ENCODE measurements at regions not wholly inside any gene's neighbourhood (a gene's known extent, or its start where the extent isn't known, plus 50 kb on each side); places are given as distances from the start of the nearest gene placed in this dataset.

- no peak overlapping the region for H3K4me3 Mint-ChIP-seq
- DNase-seq (no peak), ATAC-seq (ENCODE audit: low read depth) (no peak)
- Histone ChIP-seq H3K36me3 (replicated peaks in 1 of 2; ENCODE audit: control extremely low read depth in 1 of 2, control insufficient read depth in 1 of 2, extremely low read depth in 1 of 2, insufficient read depth in 2 of 2, low read length in 1 of 2) (no peaks in the 10 kb centered on the region), H2AFZ (ENCODE audit: insufficient read depth, low read depth, low read length, poor library complexity, severe bottlenecking) (no peak overlapping the region), H4K20me1 (ENCODE audit: control insufficient read depth, insufficient read depth, low read length, poor library complexity, severe bottlenecking) (no peaks in the 10 kb centered on the region), H3K4me2 (replicated peaks; ENCODE audit: low read depth, low read length, poor library complexity, severe bottlenecking) (no peak overlapping the region), H3K27me3 (replicated peaks in 1 of 4; ENCODE audit: control extremely low read depth in 1 of 4, control insufficient read depth in 3 of 4, insufficient read depth in 4 of 4, low read length in 3 of 4) (no peaks in the 10 kb centered on the region), H3K79me2 (ENCODE audit: control insufficient read depth, insufficient read depth, low read length) (no peaks in the 10 kb centered on the region), H3K27ac (ENCODE audit: low read length in 2 of 2) (no peak overlapping the region), H3K9me3 (ENCODE audit: control extremely low read depth in 1 of 3, control insufficient read depth in 2 of 3, insufficient read depth in 1 of 3, low read length in 2 of 3) (peaks cover 0 to 3% (median 0%) of the 10 kb centered on the region in 3 donors), H3K4me1 (ENCODE audit: control insufficient read depth in 2 of 2, insufficient read depth in 2 of 2, low read length in 2 of 2) (no peaks in the 10 kb centered on the region), H3K4me3 (ENCODE audit: control extremely low read depth in 1 of 5, extremely low read depth in 1 of 5, insufficient read depth in 1 of 5, low read depth in 2 of 5, low read length in 4 of 5) (no peak overlapping the region), H3K9ac (ENCODE audit: low read length) (no peak overlapping the region)
- intact Hi-C loops (cut with micrococcal nuclease) = no loop called here
- H3K4me1 Mint-ChIP-seq = no peaks in the 10 kb centered on the region
- peaks cover 3% of the 10 kb centered on the region for H3K9me3 Mint-ChIP-seq (ENCODE audit: insufficient read depth)
- no CpG with 5 or more reads among the region's 2 CpGs for WGBS (ENCODE audit: insufficient coverage)
- H3K27me3 Mint-ChIP-seq = no peaks in the 10 kb centered on the region
- no peak for TF ChIP-seq EZH2 (IDR thresholded peaks at IDR 0.05; ENCODE audit: borderline replicate concordance, insufficient read depth, low read depth, low read length, poor library complexity, severe bottlenecking)
- TF ChIP-seq CTCF (IDR thresholded peaks at IDR 0.05) = no peak
- no peak overlapping the region for H3K27ac Mint-ChIP-seq
- ChIA-PET CTCF (no interaction called here), POLR2A (no interaction called here)
These were observed 119.6 kb upstream of the PTPRM start for GRCh38 chr18:7447318-7448028.

- Mint-ChIP-seq H3K4me3 (no peak overlapping the region), H3K27ac (no peak overlapping the region), H3K27me3 (no peaks in the 10 kb centered on the region), H3K4me1 (no peaks in the 10 kb centered on the region), H3K9me3 (ENCODE audit: insufficient read depth) (peaks cover 4% of the 10 kb centered on the region)
- Histone ChIP-seq H3K36me3 (replicated peaks in 1 of 2; ENCODE audit: control extremely low read depth in 1 of 2, control insufficient read depth in 1 of 2, extremely low read depth in 1 of 2, insufficient read depth in 2 of 2, low read length in 1 of 2) (no peaks in the 10 kb centered on the region), H3K27ac (ENCODE audit: low read length in 2 of 2) (no peak overlapping the region), H2AFZ (ENCODE audit: insufficient read depth, low read depth, low read length, poor library complexity, severe bottlenecking) (no peak overlapping the region), H3K9ac (ENCODE audit: low read length) (no peak overlapping the region), H4K20me1 (ENCODE audit: control insufficient read depth, insufficient read depth, low read length, poor library complexity, severe bottlenecking) (no peaks in the 10 kb centered on the region), H3K79me2 (ENCODE audit: control insufficient read depth, insufficient read depth, low read length) (no peaks in the 10 kb centered on the region), H3K4me1 (ENCODE audit: control insufficient read depth in 2 of 2, insufficient read depth in 2 of 2, low read length in 2 of 2) (no peaks in the 10 kb centered on the region), H3K4me3 (ENCODE audit: control extremely low read depth in 1 of 5, extremely low read depth in 1 of 5, insufficient read depth in 1 of 5, low read depth in 2 of 5, low read length in 4 of 5) (no peak overlapping the region), H3K27me3 (replicated peaks in 1 of 4; ENCODE audit: control extremely low read depth in 1 of 4, control insufficient read depth in 3 of 4, insufficient read depth in 4 of 4, low read length in 3 of 4) (no peaks in the 10 kb centered on the region), H3K9me3 (ENCODE audit: control extremely low read depth in 1 of 3, control insufficient read depth in 2 of 3, insufficient read depth in 1 of 3, low read length in 2 of 3) (peaks cover 0 to 14% (median 0%) of the 10 kb centered on the region in 3 donors), H3K4me2 (replicated peaks; ENCODE audit: low read depth, low read length, poor library complexity, severe bottlenecking) (no peak overlapping the region)
- no peak for DNase-seq
- CTCF ChIA-PET = no interaction called here
- POLR2A ChIA-PET = no interaction called here
- 5% methylated on average over 2 of the region's 6 CpGs for WGBS (ENCODE audit: insufficient coverage)
- intact Hi-C loops (cut with micrococcal nuclease) = no loop called here
- ATAC-seq (ENCODE audit: low read depth) = no peak
- TF ChIP-seq CTCF (IDR thresholded peaks at IDR 0.05) (no peak), EZH2 (IDR thresholded peaks at IDR 0.05; ENCODE audit: borderline replicate concordance, insufficient read depth, low read depth, low read length, poor library complexity, severe bottlenecking) (no peak)
These were observed 114.8 kb upstream of the PTPRM start for GRCh38 chr18:7452331-7452730.
